SIG-M5 treated with dmso at 0.1 percent for 504 hours (cell line): ENCODE measurements at regions not wholly inside any gene's neighbourhood (a gene's known extent, or its start where the extent isn't known, plus 50 kb on each side); places are given as distances from the start of the nearest gene placed in this dataset.
"Not testable (repeated sequence)": the region's sequence is repeated elsewhere in the genome, so short reads cannot be mapped to it uniquely, and the experiment has no call there.

Experiments
- DNase-seq: peaks from one replicate; lab custom pipeline; 2025; ENCODE audit not compliant: unreplicated experiment; lab: John Stamatoyannopoulos, UW

GRCh38 chr7:356087-356486 lies 66.1 kb downstream of the FOXL3 start:
- DNase-seq, result no peak

- no peak for DNase-seq
These were observed 66.9 kb downstream of the FOXL3 start for GRCh38 chr7:356691-357462.

- DNase-seq, result no peak
These were observed 67.7 kb downstream of the FOXL3 start for GRCh38 chr7:357531-358209.

- no peak for DNase-seq
These were observed 68.4 kb downstream of the FOXL3 start for GRCh38 chr7:358352-358751.

- no peak for DNase-seq
These were observed 69.3 kb downstream of the FOXL3 start for GRCh38 chr7:359226-359765.

- no peak for DNase-seq
These were observed 69.9 kb downstream of the FOXL3 start for GRCh38 chr7:359766-360361.

- DNase-seq, result no peak
These were observed 70.6 kb downstream of the FOXL3 start for GRCh38 chr7:360454-361100.

- DNase-seq, result not testable (repeated sequence)
These were observed 71.2 kb downstream of the FOXL3 start for GRCh38 chr7:361182-361581.

- no peak for DNase-seq
These were observed 71.9 kb downstream of the FOXL3 start for GRCh38 chr7:361680-362401.

- peak; percentile 59 for DNase-seq
These were observed 72.6 kb downstream of the FOXL3 start for GRCh38 chr7:362402-363096.

- DNase-seq, result no peak
These were observed 73.7 kb downstream of the FOXL3 start for GRCh38 chr7:363626-364025.

GRCh38 chr7:364536-364935 lies 74.6 kb downstream of the FOXL3 start:
- no peak for DNase-seq

- no peak for DNase-seq
These were observed 75.6 kb downstream of the FOXL3 start for GRCh38 chr7:365593-365992.

- DNase-seq, result no peak
These were observed 76.3 kb downstream of the FOXL3 start for GRCh38 chr7:366161-366803.

GRCh38 chr7:367351-367901 lies 77.5 kb downstream of the FOXL3 start:
- DNase-seq, result no peak

- DNase-seq, result no peak
These were observed 78.9 kb downstream of the FOXL3 start for GRCh38 chr7:368651-369475.

GRCh38 chr7:369476-370258 lies 79.7 kb downstream of the FOXL3 start:
- DNase-seq, result no peak

GRCh38 chr7:370259-370625 lies 80.3 kb downstream of the FOXL3 start:
- no peak for DNase-seq
